ENCODE measurements at regions not wholly inside any gene's neighbourhood (a gene's known extent, or its start where the extent isn't known, plus 50 kb on each side); places are given as distances from the start of the nearest gene placed in this dataset.

GRCh38 chr13:26895808-26896466 is 135.4 kb upstream of the GPR12 start:
- DNase-seq (ENCODE audit: low spot score): no peak
- no peak overlapping the region for H3K27ac ChIP-seq
- TF ChIP-seq CTCF (conservative IDR thresholded peaks at IDR 0.05; ENCODE audit: low read depth): no peak
- POLR2A ChIA-PET (ENCODE audit: low non-redundant PET): no interaction called here
- CTCF ChIA-PET: no interaction called here

GRCh38 chr13:26895081-26895807 is 134.7 kb upstream of the GPR12 start:
- no peak for DNase-seq (ENCODE audit: low spot score)
- CTCF ChIA-PET: no interaction called here
- no peak for TF ChIP-seq CTCF (conservative IDR thresholded peaks at IDR 0.05; ENCODE audit: low read depth)
- POLR2A ChIA-PET (ENCODE audit: low non-redundant PET): no interaction called here
- no peak overlapping the region for H3K27ac ChIP-seq

GRCh38 chr13:26888632-26889031 is 128.0 kb upstream of the GPR12 start:
- POLR2A ChIA-PET (ENCODE audit: low non-redundant PET): no interaction called here
- DNase-seq (ENCODE audit: low spot score): no peak
- H3K27ac ChIP-seq: no peak overlapping the region
- no peak for TF ChIP-seq CTCF (conservative IDR thresholded peaks at IDR 0.05; ENCODE audit: low read depth)
- CTCF ChIA-PET: no interaction called here

- ChIA-PET POLR2A (ENCODE audit: low non-redundant PET) (interaction anchor here (0.6 kb wide), 1 partner anchor 387 kb away, joined by 3 read pairs; no protein-coding TSS in a partner anchor), CTCF (interaction anchor here (1.0 to 1.7 kb wide), 2 partner anchors 15 to 42 kb away, joined by 4 to 5 read pairs; no protein-coding TSS in a partner anchor)
- H3K27ac ChIP-seq: no peak overlapping the region
- no peak for TF ChIP-seq CTCF (conservative IDR thresholded peaks at IDR 0.05; ENCODE audit: low read depth)
- DNase-seq (ENCODE audit: low spot score): no peak
These were observed 127.0 kb upstream of the GPR12 start for GRCh38 chr13:26887594-26887993.

- ChIA-PET POLR2A (ENCODE audit: low non-redundant PET) (no interaction called here), CTCF (no interaction called here)
These were observed 123.1 kb upstream of the GPR12 start for GRCh38 chr13:26883613-26884257.

More at GRCh38 chr13:26883613-26884257, 123.1 kb upstream of the GPR12 start:
- no peak for TF ChIP-seq CTCF (conservative IDR thresholded peaks at IDR 0.05; ENCODE audit: low read depth)
- no peak overlapping the region for H3K27ac ChIP-seq
- DNase-seq (ENCODE audit: low spot score): no peak
